ENCODE measurements at regions not wholly inside any gene's neighbourhood (a gene's known extent, or its start where the extent isn't known, plus 50 kb on each side); places are given as distances from the start of the nearest gene placed in this dataset.

DNA sequence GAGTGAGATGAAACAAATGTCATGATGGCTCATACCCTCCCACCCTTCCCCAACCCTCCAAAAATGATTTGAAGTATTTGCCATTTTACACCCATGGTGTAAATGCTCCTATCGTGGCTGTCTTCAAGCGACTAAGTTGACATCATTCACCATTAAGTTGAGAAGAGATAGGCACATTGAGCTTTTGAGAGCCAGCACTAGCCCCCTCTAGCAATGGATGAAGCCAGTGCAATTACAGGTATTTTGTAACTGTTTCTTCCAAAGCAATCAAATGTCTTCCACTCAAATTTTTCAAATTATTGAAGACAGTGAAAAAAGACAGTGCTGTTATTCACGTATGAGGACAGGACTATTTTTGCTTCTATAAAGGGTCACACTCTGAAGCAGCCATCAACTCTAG is 371.5 kb upstream of the KLF4 start:
- H3K4me1 Mint-ChIP-seq: no peaks in the 10 kb centered on the region
- H3K27ac Mint-ChIP-seq: no peak overlapping the region
- H4K20me1 ChIP-seq (replicated peaks; ENCODE audit: insufficient read depth): no peaks in the 10 kb centered on the region
- no peak overlapping the region for H3K27ac ChIP-seq (ENCODE audit: low read depth)
- H3K4me3 Mint-ChIP-seq: no peak overlapping the region
- no peaks in the 10 kb centered on the region for H3K4me1 ChIP-seq (ENCODE audit: insufficient read depth)
- H2AFZ ChIP-seq: no peak overlapping the region
- H3F3A ChIP-seq (replicated peaks; ENCODE audit: low read depth): no peaks in the 10 kb centered on the region
- no peaks in the 10 kb centered on the region for H3K27me3 ChIP-seq (ENCODE audit: insufficient read depth)
- no peaks in the 10 kb centered on the region for H3K36me3 ChIP-seq (ENCODE audit: insufficient read depth)
- no peaks in the 10 kb centered on the region for H3K79me2 ChIP-seq (replicated peaks; ENCODE audit: insufficient read depth)
- peaks cover 15% of the 10 kb centered on the region for H3K9me2 ChIP-seq (ENCODE audit: insufficient read depth)
- no peak overlapping the region for H3K4me3 ChIP-seq
- no peaks in the 10 kb centered on the region for H3K9me3 Mint-ChIP-seq
- peaks cover 3% of the 10 kb centered on the region for H3K27me3 Mint-ChIP-seq (ENCODE audit: insufficient read depth, low read depth, poor library complexity)
- H3K36me3 Mint-ChIP-seq (ENCODE audit: low read depth): no peaks in the 10 kb centered on the region
- no peak overlapping the region for H3K4me2 ChIP-seq
- no peak for TF ChIP-seq ZNF114 (CRISPR knock-in tag; IDR thresholded peaks at IDR 0.05)
- no peak for TF ChIP-seq JUNB (IDR thresholded peaks at IDR 0.05; ENCODE audit: unreplicated experiment)
- TF ChIP-seq, protein P1, sequence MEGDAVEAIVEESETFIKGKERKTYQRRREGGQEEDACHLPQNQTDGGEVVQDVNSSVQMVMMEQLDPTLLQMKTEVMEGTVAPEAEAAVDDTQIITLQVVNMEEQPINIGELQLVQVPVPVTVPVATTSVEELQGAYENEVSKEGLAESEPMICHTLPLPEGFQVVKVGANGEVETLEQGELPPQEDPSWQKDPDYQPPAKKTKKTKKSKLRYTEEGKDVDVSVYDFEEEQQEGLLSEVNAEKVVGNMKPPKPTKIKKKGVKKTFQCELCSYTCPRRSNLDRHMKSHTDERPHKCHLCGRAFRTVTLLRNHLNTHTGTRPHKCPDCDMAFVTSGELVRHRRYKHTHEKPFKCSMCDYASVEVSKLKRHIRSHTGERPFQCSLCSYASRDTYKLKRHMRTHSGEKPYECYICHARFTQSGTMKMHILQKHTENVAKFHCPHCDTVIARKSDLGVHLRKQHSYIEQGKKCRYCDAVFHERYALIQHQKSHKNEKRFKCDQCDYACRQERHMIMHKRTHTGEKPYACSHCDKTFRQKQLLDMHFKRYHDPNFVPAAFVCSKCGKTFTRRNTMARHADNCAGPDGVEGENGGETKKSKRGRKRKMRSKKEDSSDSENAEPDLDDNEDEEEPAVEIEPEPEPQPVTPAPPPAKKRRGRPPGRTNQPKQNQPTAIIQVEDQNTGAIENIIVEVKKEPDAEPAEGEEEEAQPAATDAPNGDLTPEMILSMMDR (conservative IDR thresholded peaks at IDR 0.05; ENCODE audit: low read depth in 2 of 2): peak; percentile 26 to 49; a peak in 2 of 4 replicates
- TF ChIP-seq STAT1 (IDR thresholded peaks at IDR 0.05; ENCODE audit: unreplicated experiment): no peak
- TF ChIP-seq, protein P2, sequence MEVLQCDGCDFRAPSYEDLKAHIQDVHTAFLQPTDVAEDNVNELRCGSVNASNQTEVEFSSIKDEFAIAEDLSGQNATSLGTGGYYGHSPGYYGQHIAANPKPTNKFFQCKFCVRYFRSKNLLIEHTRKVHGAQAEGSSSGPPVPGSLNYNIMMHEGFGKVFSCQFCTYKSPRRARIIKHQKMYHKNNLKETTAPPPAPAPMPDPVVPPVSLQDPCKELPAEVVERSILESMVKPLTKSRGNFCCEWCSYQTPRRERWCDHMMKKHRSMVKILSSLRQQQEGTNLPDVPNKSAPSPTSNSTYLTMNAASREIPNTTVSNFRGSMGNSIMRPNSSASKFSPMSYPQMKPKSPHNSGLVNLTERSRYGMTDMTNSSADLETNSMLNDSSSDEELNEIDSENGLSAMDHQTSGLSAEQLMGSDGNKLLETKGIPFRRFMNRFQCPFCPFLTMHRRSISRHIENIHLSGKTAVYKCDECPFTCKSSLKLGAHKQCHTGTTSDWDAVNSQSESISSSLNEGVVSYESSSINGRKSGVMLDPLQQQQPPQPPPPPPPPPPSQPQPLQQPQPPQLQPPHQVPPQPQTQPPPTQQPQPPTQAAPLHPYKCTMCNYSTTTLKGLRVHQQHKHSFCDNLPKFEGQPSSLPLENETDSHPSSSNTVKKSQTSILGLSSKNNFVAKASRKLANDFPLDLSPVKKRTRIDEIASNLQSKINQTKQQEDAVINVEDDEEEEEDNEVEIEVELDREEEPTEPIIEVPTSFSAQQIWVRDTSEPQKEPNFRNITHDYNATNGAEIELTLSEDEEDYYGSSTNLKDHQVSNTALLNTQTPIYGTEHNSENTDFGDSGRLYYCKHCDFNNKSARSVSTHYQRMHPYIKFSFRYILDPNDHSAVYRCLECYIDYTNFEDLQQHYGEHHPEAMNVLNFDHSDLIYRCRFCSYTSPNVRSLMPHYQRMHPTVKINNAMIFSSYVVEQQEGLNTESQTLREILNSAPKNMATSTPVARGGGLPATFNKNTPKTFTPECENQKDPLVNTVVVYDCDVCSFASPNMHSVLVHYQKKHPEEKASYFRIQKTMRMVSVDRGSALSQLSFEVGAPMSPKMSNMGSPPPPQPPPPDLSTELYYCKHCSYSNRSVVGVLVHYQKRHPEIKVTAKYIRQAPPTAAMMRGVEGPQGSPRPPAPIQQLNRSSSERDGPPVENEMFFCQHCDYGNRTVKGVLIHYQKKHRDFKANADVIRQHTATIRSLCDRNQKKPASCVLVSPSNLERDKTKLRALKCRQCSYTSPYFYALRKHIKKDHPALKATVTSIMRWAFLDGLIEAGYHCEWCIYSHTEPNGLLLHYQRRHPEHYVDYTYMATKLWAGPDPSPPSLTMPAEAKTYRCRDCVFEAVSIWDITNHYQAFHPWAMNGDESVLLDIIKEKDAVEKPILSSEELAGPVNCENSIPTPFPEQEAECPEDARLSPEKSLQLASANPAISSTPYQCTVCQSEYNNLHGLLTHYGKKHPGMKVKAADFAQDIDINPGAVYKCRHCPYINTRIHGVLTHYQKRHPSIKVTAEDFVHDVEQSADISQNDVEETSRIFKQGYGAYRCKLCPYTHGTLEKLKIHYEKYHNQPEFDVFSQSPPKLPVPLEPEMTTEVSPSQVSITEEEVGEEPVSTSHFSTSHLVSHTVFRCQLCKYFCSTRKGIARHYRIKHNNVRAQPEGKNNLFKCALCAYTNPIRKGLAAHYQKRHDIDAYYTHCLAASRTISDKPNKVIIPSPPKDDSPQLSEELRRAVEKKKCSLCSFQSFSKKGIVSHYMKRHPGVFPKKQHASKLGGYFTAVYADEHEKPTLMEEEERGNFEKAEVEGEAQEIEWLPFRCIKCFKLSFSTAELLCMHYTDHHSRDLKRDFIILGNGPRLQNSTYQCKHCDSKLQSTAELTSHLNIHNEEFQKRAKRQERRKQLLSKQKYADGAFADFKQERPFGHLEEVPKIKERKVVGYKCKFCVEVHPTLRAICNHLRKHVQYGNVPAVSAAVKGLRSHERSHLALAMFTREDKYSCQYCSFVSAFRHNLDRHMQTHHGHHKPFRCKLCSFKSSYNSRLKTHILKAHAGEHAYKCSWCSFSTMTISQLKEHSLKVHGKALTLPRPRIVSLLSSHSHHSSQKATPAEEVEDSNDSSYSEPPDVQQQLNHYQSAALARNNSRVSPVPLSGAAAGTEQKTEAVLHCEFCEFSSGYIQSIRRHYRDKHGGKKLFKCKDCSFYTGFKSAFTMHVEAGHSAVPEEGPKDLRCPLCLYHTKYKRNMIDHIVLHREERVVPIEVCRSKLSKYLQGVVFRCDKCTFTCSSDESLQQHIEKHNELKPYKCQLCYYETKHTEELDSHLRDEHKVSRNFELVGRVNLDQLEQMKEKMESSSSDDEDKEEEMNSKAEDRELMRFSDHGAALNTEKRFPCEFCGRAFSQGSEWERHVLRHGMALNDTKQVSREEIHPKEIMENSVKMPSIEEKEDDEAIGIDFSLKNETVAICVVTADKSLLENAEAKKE (CRISPR knock-in tag; IDR thresholded peaks at IDR 0.05): no peak
- no peak for TF ChIP-seq CREB1 (CRISPR knock-in tag; IDR thresholded peaks at IDR 0.05; ENCODE audit: low read depth)
- DNase-seq (ENCODE audit: low spot score) (peak; percentile 6), ATAC-seq (no peak)

Data from GM23338 (cell line).